GM21723 (cell line): ENCODE measurements at regions not wholly inside any gene's neighbourhood (a gene's known extent, or its start where the extent isn't known, plus 50 kb on each side); places are given as distances from the start of the nearest gene placed in this dataset.
"Not testable (repeated sequence)": the region's sequence is repeated elsewhere in the genome, so short reads cannot be mapped to it uniquely, and the experiment has no call there.

Experiments used
- ATAC-seq: cut with Tn5 transposase; IDR thresholded peaks from one replicate; pipeline ENCODE4 v1.9.1; 2021; ENCODE audit warnings: mild to moderate bottlenecking, moderate library complexity; ENCODE audit not compliant: unreplicated experiment

DNA sequence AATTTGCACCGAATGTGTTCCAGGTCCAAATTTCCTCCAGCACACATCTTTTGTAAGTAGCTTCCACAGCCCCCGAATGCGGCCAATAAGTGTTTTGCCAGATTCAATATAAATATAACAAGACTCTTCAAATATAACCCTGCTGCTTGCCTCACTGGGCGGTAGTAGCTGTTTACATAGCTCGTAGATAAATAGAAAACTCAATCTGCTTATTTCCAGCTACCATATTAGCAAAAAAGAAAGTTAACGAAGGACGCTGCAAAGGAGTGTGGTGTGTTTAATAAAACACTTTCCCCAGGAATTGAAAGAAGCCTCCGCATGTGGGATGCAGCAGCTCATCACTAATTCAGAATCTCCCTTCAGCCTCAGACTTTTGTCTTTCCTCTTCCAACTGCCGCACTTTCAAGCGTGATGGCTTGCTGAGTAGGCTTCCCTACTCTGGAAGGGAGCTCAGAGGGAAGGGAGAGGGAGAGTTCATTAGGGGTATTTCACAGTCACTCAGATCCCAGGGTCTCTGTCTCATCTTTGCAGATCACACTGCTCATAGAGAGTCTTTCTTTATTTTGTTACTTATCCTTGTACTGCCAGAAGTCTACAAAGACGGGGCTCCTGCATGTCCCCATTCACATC, 367.0 kb downstream of the RND3 start:
- ATAC-seq = no peak

DNA sequence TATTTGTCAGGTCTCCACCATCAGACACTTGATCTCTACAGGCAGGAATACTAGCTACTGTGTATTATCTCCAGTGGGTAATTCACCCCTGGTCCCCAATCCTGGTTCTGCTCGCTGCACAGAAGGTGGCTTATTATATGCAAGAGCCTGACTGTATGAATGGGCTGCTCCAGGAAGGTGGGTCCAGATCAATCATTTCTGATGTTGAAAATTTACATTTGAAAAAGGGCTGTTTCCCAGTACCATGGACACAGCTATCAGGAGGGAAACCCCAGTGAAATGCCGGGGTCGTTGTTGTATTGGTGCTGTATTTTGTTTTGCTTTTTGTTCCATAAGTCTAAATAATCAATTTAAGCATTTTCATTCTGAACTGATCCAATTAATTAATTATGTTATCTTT, 367.6 kb downstream of the RND3 start:
- no peak for ATAC-seq

DNA sequence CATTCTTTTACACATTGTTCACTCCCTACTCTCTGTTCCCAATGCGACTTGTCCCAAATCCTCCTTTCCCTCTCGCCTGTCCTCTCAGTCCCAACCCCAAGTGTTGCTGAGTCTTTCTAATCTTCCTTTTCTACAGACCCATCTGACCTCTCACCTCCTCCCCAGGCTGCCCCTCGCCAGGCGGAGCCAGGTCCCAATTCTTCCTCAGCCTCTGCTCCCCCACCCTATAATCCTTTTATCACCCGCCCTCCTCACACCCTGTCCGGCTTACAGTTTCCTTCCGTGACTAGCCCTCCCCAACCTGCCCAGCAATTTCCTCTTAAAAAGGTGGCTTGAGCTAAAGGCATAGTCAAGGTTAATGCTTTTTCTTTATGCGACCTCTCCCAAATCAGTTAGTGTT, 373.4 kb downstream of the RND3 start:
- ATAC-seq = not testable (repeated sequence)

DNA sequence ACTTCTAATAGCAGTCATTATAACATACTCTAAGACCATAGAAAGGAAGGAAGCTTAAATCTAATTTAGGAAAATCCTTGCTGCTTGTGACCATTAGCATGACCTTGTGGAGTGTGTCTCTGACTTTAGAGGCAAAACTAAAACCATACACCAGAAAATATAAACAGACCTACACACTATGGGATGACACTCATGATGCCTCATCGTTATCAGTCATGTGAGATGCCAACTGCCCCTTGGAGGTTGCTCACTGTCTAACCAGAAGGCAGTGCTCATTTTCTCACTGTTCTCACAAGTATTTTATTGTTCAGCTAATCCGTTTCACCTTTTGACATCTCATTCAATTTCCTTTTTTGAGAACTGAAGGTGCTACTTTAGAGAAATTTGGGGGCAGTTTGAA, 376.9 kb downstream of the RND3 start:
- ATAC-seq = no peak

DNA sequence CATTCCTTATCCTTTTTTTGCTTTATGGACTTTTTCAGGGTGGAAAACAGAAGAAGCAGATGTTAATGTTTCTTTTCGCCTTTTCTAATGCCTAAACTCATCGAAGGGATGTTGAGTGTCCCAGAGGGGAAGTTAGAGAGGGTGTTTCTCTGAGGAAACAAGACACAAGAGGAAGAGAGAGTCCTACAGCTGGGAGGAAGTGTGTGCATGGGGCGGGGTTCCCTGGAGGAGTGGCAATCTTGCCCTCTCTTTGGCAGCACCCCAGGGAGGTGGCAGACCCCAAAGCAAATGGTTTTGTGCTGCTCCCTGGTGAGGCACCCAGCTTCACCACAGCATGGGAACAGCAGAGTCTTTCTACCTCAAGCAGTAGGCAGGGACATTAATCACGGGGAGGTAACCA, 377.6 kb downstream of the RND3 start:
- ATAC-seq = no peak

DNA sequence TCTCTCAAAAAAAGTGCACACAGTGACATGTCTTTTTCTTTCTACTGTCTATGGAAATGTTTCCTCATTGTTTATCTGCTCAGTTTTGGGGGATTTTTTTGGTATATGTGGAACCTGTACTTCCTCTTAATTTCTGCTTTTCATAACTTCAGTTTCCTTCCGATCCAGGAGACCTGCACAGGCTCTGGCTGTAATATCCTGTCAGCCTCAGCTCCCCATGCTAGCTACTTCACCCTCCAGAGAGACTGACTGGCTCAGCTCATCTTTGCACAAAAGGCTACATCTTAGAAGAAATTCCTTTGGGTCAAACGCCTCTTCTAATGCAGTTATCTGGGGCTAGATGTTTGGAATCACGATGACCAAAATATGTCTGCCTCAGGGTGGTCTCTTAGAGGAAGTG, 378.4 kb downstream of the RND3 start:
- no peak for ATAC-seq

DNA sequence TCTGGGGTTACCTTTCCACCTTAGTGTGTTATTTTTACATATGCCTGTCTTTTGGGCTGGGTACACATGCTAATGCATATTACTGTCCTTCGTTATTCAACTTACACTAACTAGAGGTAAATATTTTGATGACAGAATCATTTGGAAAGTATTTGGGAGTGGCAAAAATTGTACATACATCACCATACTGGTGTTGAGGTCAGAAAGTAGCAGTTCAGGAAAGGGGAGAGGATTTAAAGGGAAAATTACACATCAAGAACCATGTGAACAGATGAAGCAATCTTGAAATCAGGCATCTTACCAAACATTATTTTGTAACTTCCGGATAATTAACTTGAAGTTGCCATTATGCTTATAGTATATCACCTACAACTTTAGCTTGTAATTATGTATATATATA, 379.7 kb downstream of the RND3 start:
- ATAC-seq = no peak

DNA sequence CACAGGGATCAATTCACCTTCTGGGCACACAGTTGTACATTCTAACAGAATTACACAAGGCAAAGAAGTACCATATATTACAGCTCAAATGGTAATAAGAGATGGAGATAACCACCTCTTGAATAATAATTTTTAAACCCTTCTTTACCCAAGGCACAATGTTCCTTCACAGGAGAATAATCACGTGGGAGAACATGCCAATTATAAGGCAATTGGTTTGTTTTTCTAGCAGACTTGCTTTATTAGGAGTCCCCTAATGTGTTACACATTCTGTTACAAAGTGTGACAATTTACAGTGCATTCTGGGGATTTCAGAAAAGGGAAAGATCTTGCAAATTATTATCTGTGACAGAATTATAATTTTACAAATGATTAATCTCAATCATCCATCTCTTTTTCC, 380.3 kb downstream of the RND3 start:
- ATAC-seq = no peak

DNA sequence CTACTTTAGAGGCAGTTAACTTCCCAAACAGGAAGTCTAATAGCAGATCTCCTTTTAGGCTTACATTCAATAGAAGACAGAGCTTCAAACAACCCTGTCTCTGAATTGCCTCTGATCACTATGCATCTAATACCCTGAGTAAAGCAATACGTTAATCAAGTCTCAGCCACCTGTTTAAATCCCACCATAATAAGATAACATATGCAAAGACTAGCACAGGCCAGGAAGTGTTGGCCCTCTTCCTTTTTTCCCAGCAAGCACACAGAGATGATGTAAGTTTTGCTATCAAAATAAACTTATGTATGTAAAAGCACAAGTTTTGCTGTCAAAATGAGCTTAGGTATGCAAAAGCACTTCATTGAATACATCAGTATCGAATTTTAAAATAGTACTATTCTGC, 385.5 kb downstream of the RND3 start:
- ATAC-seq = no peak

DNA sequence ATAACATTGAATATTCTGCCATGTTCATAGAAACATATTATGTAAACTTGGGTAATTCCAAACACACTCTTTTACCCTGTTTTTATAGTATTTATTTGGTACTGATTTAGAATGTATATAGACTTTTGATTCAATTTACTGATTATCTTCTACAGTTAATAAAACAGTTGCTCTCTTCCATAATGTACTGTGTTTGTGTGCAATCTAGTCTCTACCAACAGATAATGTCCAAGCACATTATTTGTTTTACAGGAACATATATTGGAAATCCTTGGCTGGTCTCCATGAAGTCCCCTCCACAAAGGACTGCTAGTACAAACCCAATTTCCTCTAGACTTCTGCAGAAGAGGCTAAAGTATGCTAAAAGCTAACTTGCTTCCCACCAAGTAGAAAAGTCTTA, 386.6 kb downstream of the RND3 start:
- no peak for ATAC-seq

DNA sequence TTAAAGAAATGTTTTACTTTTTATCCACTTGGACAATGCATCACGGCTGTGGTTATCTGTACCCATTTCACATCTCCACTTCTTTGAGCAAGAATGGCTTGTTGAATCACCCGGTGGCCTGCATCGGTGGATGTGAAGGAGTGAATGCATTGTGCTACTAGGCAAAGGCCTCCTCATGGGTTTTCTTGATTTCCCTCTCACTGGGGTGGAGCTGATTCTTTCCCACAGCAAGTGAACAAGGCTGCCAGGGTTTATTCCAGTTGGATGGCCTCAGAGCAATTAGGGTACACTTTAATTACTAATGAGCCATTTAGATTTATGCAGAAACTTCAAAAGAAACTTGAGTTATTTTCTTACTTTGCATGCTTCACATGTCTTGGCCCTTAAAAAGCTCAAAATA, 387.1 kb downstream of the RND3 start:
- no peak for ATAC-seq

DNA sequence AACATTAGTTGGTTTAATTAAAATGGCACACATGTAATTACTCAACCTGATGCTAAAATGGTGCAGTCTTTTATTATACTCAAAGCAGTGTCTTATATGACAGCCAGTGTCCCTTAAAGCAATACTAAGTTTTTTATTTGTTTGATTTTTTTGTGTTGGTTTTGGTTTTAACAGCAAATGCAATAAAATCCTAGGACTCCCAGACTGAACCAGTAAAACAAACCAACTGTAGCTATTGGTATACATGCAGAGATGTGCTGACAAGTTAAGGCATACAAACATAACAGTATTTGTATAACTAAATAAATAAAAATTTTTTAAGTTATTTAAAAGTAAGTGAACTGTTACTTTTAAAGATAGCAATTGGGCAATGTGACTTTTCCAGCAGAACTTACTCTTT, 387.7 kb downstream of the RND3 start:
- ATAC-seq = no peak

DNA sequence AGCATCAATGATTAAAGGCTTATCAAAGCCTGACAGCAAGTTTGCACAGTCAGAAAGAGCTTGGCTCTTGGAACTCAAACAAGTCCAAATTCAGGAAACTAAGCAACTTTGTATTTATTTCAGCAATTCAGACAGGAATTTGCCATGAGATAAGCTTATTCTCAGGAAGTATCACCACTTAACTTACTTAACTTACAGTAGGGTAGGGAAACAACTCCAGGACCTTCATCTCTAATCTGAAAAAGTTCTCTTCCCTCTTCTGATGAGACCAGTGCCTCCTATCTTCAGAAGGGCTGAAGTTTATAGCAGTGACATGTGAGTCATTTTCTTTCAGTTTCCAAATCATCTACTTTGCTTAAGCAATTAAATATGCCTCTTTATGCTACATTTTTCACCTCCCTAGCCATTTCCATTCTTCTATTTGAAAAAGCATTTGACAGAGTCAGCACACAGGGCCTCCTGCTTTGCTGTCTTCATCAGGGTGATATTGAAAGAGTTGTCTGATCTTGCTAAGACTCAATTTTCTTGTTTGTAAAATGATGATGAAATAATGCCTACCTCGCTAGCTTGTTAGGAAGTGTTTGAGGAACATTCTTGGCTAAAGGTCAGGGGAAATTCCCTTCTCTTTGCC, 389.5 kb downstream of the RND3 start:
- ATAC-seq = no peak

DNA sequence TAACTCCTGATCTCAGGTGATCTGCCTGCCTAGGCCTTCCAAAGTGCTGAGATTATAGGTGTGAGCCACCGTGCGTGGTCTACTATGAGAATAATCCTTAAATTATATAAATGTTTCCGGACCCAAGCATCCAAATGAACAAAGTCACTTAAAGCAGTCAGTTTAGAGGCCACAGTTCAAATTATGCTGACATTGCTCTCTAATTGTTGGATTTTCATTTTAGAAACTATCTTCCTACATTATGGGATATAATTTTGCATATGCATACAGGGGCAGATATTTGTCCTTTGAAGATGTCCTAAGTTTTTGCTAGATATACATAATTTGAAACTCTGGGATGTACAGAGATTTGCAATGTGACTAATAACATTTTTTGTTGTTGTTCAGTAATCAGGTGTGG, 390.1 kb downstream of the RND3 start:
- ATAC-seq = no peak

DNA sequence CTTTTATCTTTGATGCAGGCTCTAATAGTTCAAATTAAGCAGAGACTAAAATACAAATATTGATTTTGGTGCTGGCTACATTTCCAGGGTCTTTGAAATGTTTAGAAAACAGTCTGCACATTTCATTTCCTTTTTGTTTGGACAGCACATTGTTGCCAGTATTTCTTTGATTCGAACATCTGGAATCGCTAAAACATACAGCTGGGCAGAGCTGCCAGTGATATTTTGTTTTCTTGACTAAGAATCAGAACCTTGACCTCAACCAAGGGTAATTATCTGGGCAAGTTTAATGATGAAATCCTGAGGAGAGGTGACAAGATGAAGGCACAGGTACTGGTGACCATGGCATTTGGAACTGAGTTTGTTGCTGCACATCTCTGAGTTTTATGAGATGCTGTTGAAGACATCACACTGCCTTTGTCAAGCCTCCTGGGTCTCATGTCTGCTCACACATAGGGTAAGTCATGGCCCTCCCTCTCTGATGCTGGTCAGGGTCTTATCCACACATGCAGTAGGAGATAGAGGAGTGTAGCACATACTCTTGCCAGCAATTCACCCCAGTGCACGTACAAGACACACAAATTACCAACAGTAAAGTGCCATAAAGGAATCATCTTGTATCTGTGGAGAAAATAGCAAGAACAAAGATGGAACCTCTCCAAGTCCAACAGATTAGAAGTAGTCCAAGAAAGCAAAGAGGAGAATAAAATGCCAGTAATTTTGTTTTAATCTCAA, 391.9 kb downstream of the RND3 start:
- no peak for ATAC-seq

DNA sequence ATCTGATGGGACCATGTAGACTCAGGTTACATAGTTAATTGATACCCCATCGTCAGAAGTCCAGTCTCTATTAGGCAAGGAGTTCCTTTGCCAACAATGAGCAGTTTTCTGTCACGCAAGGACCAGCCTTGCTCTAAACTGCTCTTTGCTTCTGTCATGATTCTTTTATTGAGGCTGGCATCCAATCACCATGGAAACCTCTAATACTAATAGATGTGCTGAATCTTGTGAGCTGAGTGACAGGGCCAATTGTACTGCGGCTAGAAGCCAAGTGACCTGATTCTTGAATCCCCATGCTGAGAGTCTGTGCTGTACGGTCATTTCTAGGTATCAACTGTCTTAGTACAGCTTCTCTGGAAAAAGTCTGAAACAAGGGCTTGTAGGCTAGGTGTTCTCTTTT, 395.6 kb downstream of the RND3 start:
- no peak for ATAC-seq

DNA sequence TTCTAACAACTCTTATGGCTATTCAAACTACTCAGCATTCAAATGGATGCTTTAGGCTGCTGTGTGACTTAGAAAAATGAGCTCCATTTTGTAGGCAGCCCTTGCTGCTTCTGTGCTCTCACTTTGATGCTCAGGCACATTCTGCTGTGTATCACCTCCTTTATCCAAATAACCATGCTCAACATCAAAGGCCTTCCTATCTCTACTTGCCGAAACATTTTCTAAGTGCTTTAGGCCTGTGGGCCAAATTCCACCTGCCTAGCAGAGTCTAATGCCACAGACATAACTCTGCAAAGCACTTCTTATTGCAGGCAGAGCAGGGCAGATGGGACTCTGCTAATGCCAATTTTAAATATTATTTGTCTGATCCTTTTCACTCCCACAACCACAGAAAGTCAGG, 397.4 kb downstream of the RND3 start:
- no peak for ATAC-seq

DNA sequence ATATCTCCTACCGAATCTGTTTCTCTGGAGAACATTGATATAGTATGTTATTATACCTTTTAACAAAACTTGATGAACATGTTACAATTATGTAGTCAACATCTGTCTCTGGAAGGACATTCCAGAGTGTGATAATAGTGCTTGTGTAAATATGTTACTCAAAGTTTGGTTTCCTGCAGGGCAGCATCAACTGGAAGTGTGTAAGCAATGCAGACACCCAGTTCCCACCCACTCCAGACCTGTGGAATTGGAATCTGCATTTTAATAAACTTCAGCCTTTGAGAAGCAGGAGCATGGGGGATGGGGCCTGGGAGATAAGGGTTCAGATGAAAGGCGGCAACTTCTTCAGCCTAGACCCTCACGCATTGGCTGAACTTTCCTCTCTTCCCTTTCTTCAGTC, 398.9 kb downstream of the RND3 start:
- no peak for ATAC-seq

DNA sequence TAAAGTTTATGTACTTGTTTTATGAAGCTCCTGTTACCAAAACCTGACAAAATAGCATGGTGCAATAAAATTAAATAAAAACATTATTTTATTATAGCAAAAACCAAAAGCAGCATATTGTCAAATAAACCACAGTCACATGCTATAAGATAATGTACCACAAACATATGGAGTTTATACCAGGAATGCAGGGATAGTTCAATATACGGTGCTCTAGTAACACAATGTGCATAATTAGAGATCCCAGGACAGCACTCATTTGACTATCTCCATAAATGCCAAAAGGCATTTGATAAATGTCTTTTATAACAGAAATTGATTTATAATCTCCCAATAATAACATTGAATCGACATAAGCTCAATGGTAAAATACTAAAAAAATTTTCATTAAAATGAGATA, 402.0 kb downstream of the RND3 start:
- no peak for ATAC-seq

DNA sequence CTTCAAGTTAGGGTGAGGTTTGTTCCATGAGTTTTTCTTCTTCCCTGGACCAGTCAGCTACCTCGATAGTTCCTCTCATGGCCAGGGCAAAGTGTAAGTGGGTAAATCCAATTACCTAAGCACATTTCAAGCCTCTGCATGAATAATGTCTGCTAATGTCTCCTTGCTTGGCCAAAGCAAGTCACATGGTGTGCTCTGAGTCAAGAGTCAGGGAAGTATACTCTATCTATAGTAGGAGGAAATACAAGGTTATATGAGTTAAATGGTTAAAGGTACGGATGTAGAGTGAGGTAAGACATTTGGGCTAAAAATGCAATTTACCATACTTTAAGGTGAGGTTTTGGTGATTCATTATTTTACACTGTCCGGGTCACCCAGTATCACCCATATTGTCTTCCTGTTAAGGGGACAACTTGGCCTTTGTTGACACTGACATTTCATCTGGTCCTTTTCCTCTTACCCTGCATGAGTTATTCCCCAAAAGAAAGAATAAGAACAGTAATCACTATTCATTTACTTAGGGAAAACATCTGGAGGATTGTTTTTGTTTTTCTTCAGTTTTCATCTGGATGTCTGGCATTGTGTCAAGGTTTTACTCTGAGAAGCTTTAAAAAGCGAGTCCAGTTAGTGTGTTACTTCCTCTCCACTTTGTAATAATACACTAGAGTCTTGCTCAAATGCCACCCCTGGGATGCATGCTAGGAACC, 405.5 kb downstream of the RND3 start:
- no peak for ATAC-seq

DNA sequence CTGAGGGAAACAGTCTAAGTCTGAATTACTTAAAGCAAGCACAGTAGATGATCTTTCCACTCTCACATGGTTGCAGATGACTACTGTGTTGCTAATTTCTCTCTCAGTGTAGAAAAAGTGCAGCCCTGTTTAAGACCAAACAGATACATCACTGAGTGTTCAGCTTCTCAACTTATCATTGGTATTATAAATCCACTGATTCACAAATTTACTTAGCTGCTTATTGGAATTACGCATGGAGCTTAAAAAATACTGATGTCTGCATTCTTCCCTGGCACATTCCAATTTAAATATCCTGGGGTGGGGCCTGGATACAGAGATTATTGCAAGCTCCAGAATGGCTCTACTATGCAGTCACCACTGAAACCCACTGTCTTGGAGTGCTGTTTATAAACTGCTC, 411.2 kb downstream of the RND3 start:
- ATAC-seq = no peak

DNA sequence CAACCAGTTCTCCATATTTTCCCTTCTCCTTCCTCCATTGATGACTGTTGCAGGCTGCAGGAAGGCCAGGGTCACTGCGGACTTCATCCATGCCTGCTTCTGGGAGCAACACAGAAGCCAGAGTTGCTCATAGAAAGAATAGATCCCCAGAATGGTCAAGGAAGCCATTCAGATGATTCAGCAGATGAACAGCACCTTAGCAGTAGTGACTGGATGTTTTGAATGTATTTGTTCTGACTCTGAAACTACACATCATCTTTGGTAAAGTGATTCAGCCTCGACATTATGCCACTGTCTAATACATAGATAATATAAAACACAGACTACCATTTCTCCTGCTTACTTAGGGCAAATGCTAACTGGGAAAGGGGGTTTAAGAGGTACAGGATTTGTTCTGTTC, 411.6 kb downstream of the RND3 start:
- ATAC-seq = no peak
